ENCODE measurements at regions not wholly inside any gene's neighbourhood (a gene's known extent, or its start where the extent isn't known, plus 50 kb on each side); places are given as distances from the start of the nearest gene placed in this dataset.

GRCh38 chr2:234142530-234142929 is 92.0 kb downstream of the SPP2 start:
- Histone ChIP-seq H3K4me1 (ENCODE audit: control insufficient read depth, insufficient read depth, low read length, poor library complexity, severe bottlenecking) (peaks cover 16% of the 10 kb centered on the region), H3K9me3 (ENCODE audit: control insufficient read depth, low read length) (peaks cover 21% of the 10 kb centered on the region), H3K36me3 (ENCODE audit: control insufficient read depth, insufficient read depth, low read length) (no peaks in the 10 kb centered on the region), H3K4me3 (ENCODE audit: extremely low read depth, insufficient read depth, low read length, poor library complexity, severe bottlenecking) (no peak overlapping the region), H3K27ac (ENCODE audit: low read depth, low read length, severe bottlenecking) (no peak overlapping the region)
- WGBS, 2 experiments (ENCODE audit: insufficient coverage in 2 of 2) = no CpG with 5 or more reads among the region's 3 CpGs

- 94 to 95% methylated on average over 3 to 4 of the region's 5 CpGs for WGBS, 2 experiments (ENCODE audit: insufficient coverage in 2 of 2)
- Histone ChIP-seq H3K36me3 (ENCODE audit: control insufficient read depth, insufficient read depth, low read length) (no peaks in the 10 kb centered on the region), H3K4me1 (ENCODE audit: control insufficient read depth, insufficient read depth, low read length, poor library complexity, severe bottlenecking) (peaks cover 12% of the 10 kb centered on the region), H3K27ac (ENCODE audit: low read depth, low read length, severe bottlenecking) (no peak overlapping the region), H3K9me3 (ENCODE audit: control insufficient read depth, low read length) (peaks cover 21% of the 10 kb centered on the region), H3K4me3 (ENCODE audit: extremely low read depth, insufficient read depth, low read length, poor library complexity, severe bottlenecking) (no peak overlapping the region)
Measured at GRCh38 chr2:234139755-234140154, 89.3 kb downstream of the SPP2 start.

- peaks cover 21% of the 10 kb centered on the region for H3K9me3 ChIP-seq (ENCODE audit: control insufficient read depth, low read length)
- 91 to 95% methylated on average over 9 of the region's 9 CpGs for whole genome bisulfite sequencing, 2 experiments (ENCODE audit: insufficient coverage in 2 of 2)
- peaks cover 12% of the 10 kb centered on the region for H3K4me1 ChIP-seq (ENCODE audit: control insufficient read depth, insufficient read depth, low read length, poor library complexity, severe bottlenecking)
Measured at GRCh38 chr2:234138836-234139235, 88.3 kb downstream of the SPP2 start.

GRCh38 chr2:234137400-234138014 is 87.0 kb downstream of the SPP2 start:
- Histone ChIP-seq H3K9me3 (ENCODE audit: control insufficient read depth, low read length) (peaks cover 21% of the 10 kb centered on the region), H3K4me3 (ENCODE audit: extremely low read depth, insufficient read depth, low read length, poor library complexity, severe bottlenecking) (no peak overlapping the region), H3K4me1 (ENCODE audit: control insufficient read depth, insufficient read depth, low read length, poor library complexity, severe bottlenecking) (peaks cover 4% of the 10 kb centered on the region), H3K36me3 (ENCODE audit: control insufficient read depth, insufficient read depth, low read length) (no peaks in the 10 kb centered on the region), H3K27ac (ENCODE audit: low read depth, low read length, severe bottlenecking) (no peak overlapping the region)
- 76 to 79% methylated on average over 4 to 5 of the region's 6 CpGs for WGBS, 2 experiments (ENCODE audit: insufficient coverage in 2 of 2)

More at GRCh38 chr2:234138836-234139235, 88.3 kb downstream of the SPP2 start:
- no peak overlapping the region for H3K27ac ChIP-seq (ENCODE audit: low read depth, low read length, severe bottlenecking)
- no peaks in the 10 kb centered on the region for H3K36me3 ChIP-seq (ENCODE audit: control insufficient read depth, insufficient read depth, low read length)
- H3K4me3 ChIP-seq (ENCODE audit: extremely low read depth, insufficient read depth, low read length, poor library complexity, severe bottlenecking) = no peak overlapping the region

GRCh38 chr2:234136461-234136860 is 86.0 kb downstream of the SPP2 start:
- Histone ChIP-seq H3K27ac (ENCODE audit: low read depth, low read length, severe bottlenecking) (no peak overlapping the region), H3K4me3 (ENCODE audit: extremely low read depth, insufficient read depth, low read length, poor library complexity, severe bottlenecking) (no peak overlapping the region), H3K9me3 (ENCODE audit: control insufficient read depth, low read length) (peaks cover 14% of the 10 kb centered on the region), H3K4me1 (ENCODE audit: control insufficient read depth, insufficient read depth, low read length, poor library complexity, severe bottlenecking) (peaks cover 4% of the 10 kb centered on the region), H3K36me3 (ENCODE audit: control insufficient read depth, insufficient read depth, low read length) (no peaks in the 10 kb centered on the region)

GRCh38 chr2:234135750-234136221 is 85.3 kb downstream of the SPP2 start:
- 16 to 59% methylated on average over 8 to 10 of the region's 16 CpGs for WGBS, 2 experiments (ENCODE audit: insufficient coverage in 2 of 2)
- Histone ChIP-seq H3K4me1 (ENCODE audit: control insufficient read depth, insufficient read depth, low read length, poor library complexity, severe bottlenecking) (peaks cover 4% of the 10 kb centered on the region), H3K27ac (ENCODE audit: low read depth, low read length, severe bottlenecking) (no peak overlapping the region), H3K4me3 (ENCODE audit: extremely low read depth, insufficient read depth, low read length, poor library complexity, severe bottlenecking) (no peak overlapping the region), H3K9me3 (ENCODE audit: control insufficient read depth, low read length) (peaks cover 14% of the 10 kb centered on the region), H3K36me3 (ENCODE audit: control insufficient read depth, insufficient read depth, low read length) (no peaks in the 10 kb centered on the region)

GRCh38 chr2:234134496-234134895 is 84.0 kb downstream of the SPP2 start:
- 85 to 97% methylated on average over 6 of the region's 6 CpGs for WGBS, 2 experiments (ENCODE audit: insufficient coverage in 2 of 2)
- Histone ChIP-seq H3K4me1 (ENCODE audit: control insufficient read depth, insufficient read depth, low read length, poor library complexity, severe bottlenecking) (peaks cover 4% of the 10 kb centered on the region), H3K4me3 (ENCODE audit: extremely low read depth, insufficient read depth, low read length, poor library complexity, severe bottlenecking) (no peak overlapping the region), H3K9me3 (ENCODE audit: control insufficient read depth, low read length) (peaks cover 2% of the 10 kb centered on the region), H3K27ac (ENCODE audit: low read depth, low read length, severe bottlenecking) (no peak overlapping the region), H3K36me3 (ENCODE audit: control insufficient read depth, insufficient read depth, low read length) (no peaks in the 10 kb centered on the region)

- 82 to 88% methylated on average over 2 to 3 of the region's 4 CpGs for WGBS, 2 experiments (ENCODE audit: insufficient coverage in 2 of 2)
- Histone ChIP-seq H3K36me3 (ENCODE audit: control insufficient read depth, insufficient read depth, low read length) (no peaks in the 10 kb centered on the region), H3K4me3 (ENCODE audit: extremely low read depth, insufficient read depth, low read length, poor library complexity, severe bottlenecking) (no peak overlapping the region), H3K4me1 (ENCODE audit: control insufficient read depth, insufficient read depth, low read length, poor library complexity, severe bottlenecking) (peaks cover 4% of the 10 kb centered on the region), H3K27ac (ENCODE audit: low read depth, low read length, severe bottlenecking) (no peak overlapping the region), H3K9me3 (ENCODE audit: control insufficient read depth, low read length) (no peaks in the 10 kb centered on the region)
Measured at GRCh38 chr2:234133004-234133403, 82.5 kb downstream of the SPP2 start.

- Histone ChIP-seq H3K9me3 (ENCODE audit: control insufficient read depth, low read length) (no peaks in the 10 kb centered on the region), H3K36me3 (ENCODE audit: control insufficient read depth, insufficient read depth, low read length) (no peaks in the 10 kb centered on the region), H3K4me3 (ENCODE audit: extremely low read depth, insufficient read depth, low read length, poor library complexity, severe bottlenecking) (no peak overlapping the region), H3K27ac (ENCODE audit: low read depth, low read length, severe bottlenecking) (no peak overlapping the region), H3K4me1 (ENCODE audit: control insufficient read depth, insufficient read depth, low read length, poor library complexity, severe bottlenecking) (no peaks in the 10 kb centered on the region)
- 90 to 94% methylated on average over 2 of the region's 3 CpGs for WGBS, 2 experiments (ENCODE audit: insufficient coverage in 2 of 2)
Measured at GRCh38 chr2:234130777-234131181, 80.3 kb downstream of the SPP2 start.

- Histone ChIP-seq H3K9me3 (ENCODE audit: control insufficient read depth, low read length) (no peaks in the 10 kb centered on the region), H3K36me3 (ENCODE audit: control insufficient read depth, insufficient read depth, low read length) (no peaks in the 10 kb centered on the region), H3K4me3 (ENCODE audit: extremely low read depth, insufficient read depth, low read length, poor library complexity, severe bottlenecking) (no peak overlapping the region), H3K4me1 (ENCODE audit: control insufficient read depth, insufficient read depth, low read length, poor library complexity, severe bottlenecking) (no peaks in the 10 kb centered on the region), H3K27ac (ENCODE audit: low read depth, low read length, severe bottlenecking) (no peak overlapping the region)
- 80 to 91% methylated on average over 1 of the region's 1 CpG for WGBS, 2 experiments (ENCODE audit: insufficient coverage in 2 of 2)
Measured at GRCh38 chr2:234128606-234129005, 78.1 kb downstream of the SPP2 start.
